ENCODE measurements at regions not wholly inside any gene's neighbourhood (a gene's known extent, or its start where the extent isn't known, plus 50 kb on each side); places are given as distances from the start of the nearest gene placed in this dataset.

- no peak for TF ChIP-seq CTCF (IDR thresholded peaks at IDR 0.05; ENCODE audit: borderline replicate concordance, control extremely low read depth, extremely low read depth, insufficient read depth, missing control alignments)
- DNase-seq (ENCODE audit: low spot score) = no peak
- in situ Hi-C loops (cut with MboI; ENCODE audit: low sequenced_read_pairs, unreplicated experiment) = no loop called here
These were observed 385.9 kb upstream of the SYT4 start for GRCh38 chr18:43663159-43663558.

- no peak for TF ChIP-seq CTCF (IDR thresholded peaks at IDR 0.05; ENCODE audit: borderline replicate concordance, control extremely low read depth, extremely low read depth, insufficient read depth, missing control alignments)
- DNase-seq (ENCODE audit: low spot score) = no peak
- in situ Hi-C loops (cut with MboI; ENCODE audit: low sequenced_read_pairs, unreplicated experiment) = no loop called here
These were observed 387.3 kb upstream of the SYT4 start for GRCh38 chr18:43664487-43665008.

GRCh38 chr18:43665105-43665788, 388.0 kb upstream of the SYT4 start:
- no peak for DNase-seq (ENCODE audit: low spot score)
- no peak for TF ChIP-seq CTCF (IDR thresholded peaks at IDR 0.05; ENCODE audit: borderline replicate concordance, control extremely low read depth, extremely low read depth, insufficient read depth, missing control alignments)
- in situ Hi-C loops (cut with MboI; ENCODE audit: low sequenced_read_pairs, unreplicated experiment) = no loop called here

GRCh38 chr18:43668866-43669265, 391.6 kb upstream of the SYT4 start:
- in situ Hi-C loops (cut with MboI; ENCODE audit: low sequenced_read_pairs, unreplicated experiment) = no loop called here
- no peak for TF ChIP-seq CTCF (IDR thresholded peaks at IDR 0.05; ENCODE audit: borderline replicate concordance, control extremely low read depth, extremely low read depth, insufficient read depth, missing control alignments)

GRCh38 chr18:43671431-43671830, 394.1 kb upstream of the SYT4 start:
- no peak for TF ChIP-seq CTCF (IDR thresholded peaks at IDR 0.05; ENCODE audit: borderline replicate concordance, control extremely low read depth, extremely low read depth, insufficient read depth, missing control alignments)
- in situ Hi-C loops (cut with MboI; ENCODE audit: low sequenced_read_pairs, unreplicated experiment) = no loop called here
- no peak for DNase-seq (ENCODE audit: low spot score)

More at GRCh38 chr18:43668866-43669265, 391.6 kb upstream of the SYT4 start:
- no peak for DNase-seq (ENCODE audit: low spot score)

- in situ Hi-C loops (cut with MboI; ENCODE audit: low sequenced_read_pairs, unreplicated experiment) = no loop called here
- no peak for DNase-seq (ENCODE audit: low spot score)
- TF ChIP-seq CTCF (IDR thresholded peaks at IDR 0.05; ENCODE audit: borderline replicate concordance, control extremely low read depth, extremely low read depth, insufficient read depth, missing control alignments) = no peak
These were observed 402.8 kb upstream of the SYT4 start for GRCh38 chr18:43680096-43680495.
